Sigmoid colon (tissue), 4 donors: ENCODE measurements at regions not wholly inside any gene's neighbourhood (a gene's known extent, or its start where the extent isn't known, plus 50 kb on each side); places are given as distances from the start of the nearest gene placed in this dataset.
A peak's percentile ranks its signal among the peaks of the same experiment; 100 is the strongest.

Source experiments
- CTCF ChIP-seq, 4 experiments: fragments of 450-650 bp in 3 of 4; fragments of 200-600 bp in 1 of 4; IDR thresholded peaks; one replicate each; pipeline ENCODE4 v1.5.1; 2016 to 2019; ENCODE audit warnings: antibody characterized with exemption in 4 of 4, mild to moderate bottlenecking in 3 of 4, moderate library complexity in 2 of 4
- EP300 ChIP-seq, 4 donors: sonication (generic); formaldehyde crosslinking; IDR thresholded peaks; one replicate each; pipeline ENCODE4 v1.6.1; 2017; ENCODE audit warnings: antibody characterized with exemption in 4 of 4

GRCh38 chr2:71776227-71776626, 322.9 kb downstream of the DYSF start:
- no peak for TF ChIP-seq CTCF (IDR thresholded peaks at IDR 0.05)
- TF ChIP-seq EP300 (IDR thresholded peaks at IDR 0.05) = peak in 3 of 4 donors; percentile 10 to 36 (median 27)
